Activated effector memory CD4-positive, alpha-beta T cell treated with anti-CD3 and anti-CD28 coated beads, Interleukin-2, amount 50 U/mL, for 16 hours (primary cell): ENCODE measurements at regions not wholly inside any gene's neighbourhood (a gene's known extent, or its start where the extent isn't known, plus 50 kb on each side); places are given as distances from the start of the nearest gene placed in this dataset.

ENCODE experiments used
- DNase-seq: peaks from one replicate; pipeline ENCODE4 v3.0.0-alpha.2; 2020

- no peak for DNase-seq
These were observed 557.7 kb upstream of the MEF2C start for GRCh38 chr5:89440670-89441069.

- DNase-seq = no peak
These were observed 554.8 kb upstream of the MEF2C start for GRCh38 chr5:89437450-89438435.

- no peak for DNase-seq
These were observed 553.5 kb upstream of the MEF2C start for GRCh38 chr5:89436464-89436863.

GRCh38 chr5:89435347-89435746 lies 552.4 kb upstream of the MEF2C start:
- DNase-seq = no peak

- DNase-seq = no peak
These were observed 545.6 kb upstream of the MEF2C start for GRCh38 chr5:89428624-89429023.

- no peak for DNase-seq
These were observed 542.1 kb upstream of the MEF2C start for GRCh38 chr5:89425062-89425461.

- DNase-seq = no peak
These were observed 538.1 kb upstream of the MEF2C start for GRCh38 chr5:89421035-89421434.

- no peak for DNase-seq
These were observed 535.6 kb upstream of the MEF2C start for GRCh38 chr5:89418407-89419085.

- no peak for DNase-seq
These were observed 535.0 kb upstream of the MEF2C start for GRCh38 chr5:89417990-89418389.

- no peak for DNase-seq
These were observed 534.5 kb upstream of the MEF2C start for GRCh38 chr5:89417515-89417914.

GRCh38 chr5:89411891-89412290 lies 528.9 kb upstream of the MEF2C start:
- no peak for DNase-seq

- no peak for DNase-seq
These were observed 524.1 kb upstream of the MEF2C start for GRCh38 chr5:89407054-89407453.

GRCh38 chr5:89401659-89402058 lies 518.7 kb upstream of the MEF2C start:
- DNase-seq = no peak

- no peak for DNase-seq
These were observed 518.0 kb upstream of the MEF2C start for GRCh38 chr5:89401012-89401411.

GRCh38 chr5:89399548-89399947 lies 516.6 kb upstream of the MEF2C start:
- DNase-seq = no peak

- DNase-seq = no peak
These were observed 514.1 kb upstream of the MEF2C start for GRCh38 chr5:89397096-89397495.

- no peak for DNase-seq
These were observed 513.4 kb upstream of the MEF2C start for GRCh38 chr5:89396278-89396954.

GRCh38 chr5:89395111-89395510 lies 512.1 kb upstream of the MEF2C start:
- DNase-seq = no peak

- DNase-seq = no peak
These were observed 505.9 kb upstream of the MEF2C start for GRCh38 chr5:89388872-89389271.

- DNase-seq = no peak
These were observed 501.4 kb upstream of the MEF2C start for GRCh38 chr5:89384391-89384790.

GRCh38 chr5:89380635-89381034 lies 497.7 kb upstream of the MEF2C start:
- DNase-seq = no peak

- no peak for DNase-seq
These were observed 494.9 kb upstream of the MEF2C start for GRCh38 chr5:89377767-89378455.
